Parathyroid adenoma (tissue), 2 donors: ENCODE measurements at regions not wholly inside any gene's neighbourhood (a gene's known extent, or its start where the extent isn't known, plus 50 kb on each side); places are given as distances from the start of the nearest gene placed in this dataset.

Experiments
- H2AFZ ChIP-seq: fragments of 300-600 bp; sonication (generic); one replicate; pipeline ENCODE4 v1.7.0; 2017; ENCODE audit warnings: antibody characterized with exemption, mild to moderate bottlenecking
- H3K27ac ChIP-seq: fragments of 300-600 bp; sonication (generic); one replicate; pipeline ENCODE4 v1.7.0; 2017
- H3K27me3 ChIP-seq: fragments of 300-600 bp; sonication (generic); one replicate; pipeline ENCODE4 v1.7.0; 2017; ENCODE audit warnings: low read length; ENCODE audit not compliant: control insufficient read depth, insufficient read depth
- H3K36me3 ChIP-seq: fragments of 300-600 bp; sonication (generic); one replicate; pipeline ENCODE4 v1.7.0; 2017; ENCODE audit warnings: low read length; ENCODE audit not compliant: control insufficient read depth, insufficient read depth
- H3K4me1 ChIP-seq: fragments of 300-600 bp; sonication (generic); one replicate; pipeline ENCODE4 v1.7.0; 2017; ENCODE audit warnings: control low read depth
- H3K4me2 ChIP-seq: fragments of 300-600 bp; sonication (generic); one replicate; pipeline ENCODE4 v1.7.0; 2017; ENCODE audit warnings: low read length
- H3K4me3 ChIP-seq: fragments of 300-600 bp; sonication (generic); one replicate; pipeline ENCODE4 v1.7.0; 2017; ENCODE audit warnings: low read depth, low read length
- H3K79me2 ChIP-seq: fragments of 300-600 bp; sonication (generic); one replicate; pipeline ENCODE4 v1.7.0; 2017; ENCODE audit warnings: control low read depth
- H3K9ac ChIP-seq: fragments of 300-600 bp; sonication (generic); one replicate; pipeline ENCODE4 v1.7.0; 2017; ENCODE audit warnings: mild to moderate bottlenecking
- H3K9me3 ChIP-seq: fragments of 300-600 bp; sonication (generic); one replicate; pipeline ENCODE4 v1.7.0; 2017; ENCODE audit warnings: low read length; ENCODE audit not compliant: control insufficient read depth
- TF ChIP-seq, protein P1 (sequence below): fragments of 300-600 bp; sonication (generic); IDR thresholded peaks from one replicate; pipeline ENCODE4 v1.7.0; 2017; ENCODE audit warnings: antibody characterized with exemption, mild to moderate bottlenecking
- donor health status: primary hyperparathyroidism.

GRCh38 chr4:97479388-97479787, 663.9 kb downstream of the STPG2 start:
- Histone ChIP-seq H3K27ac (no peak overlapping the region), H3K36me3 (no peaks in the 10 kb centered on the region), H3K79me2 (no peaks in the 10 kb centered on the region), H2AFZ (no peak overlapping the region), H3K9ac (no peak overlapping the region), H3K4me1 (no peaks in the 10 kb centered on the region), H3K27me3 (no peaks in the 10 kb centered on the region), H3K9me3 (no peaks in the 10 kb centered on the region), H3K4me3 (no peak overlapping the region), H3K4me2 (no peak overlapping the region)
- TF ChIP-seq, protein P1, sequence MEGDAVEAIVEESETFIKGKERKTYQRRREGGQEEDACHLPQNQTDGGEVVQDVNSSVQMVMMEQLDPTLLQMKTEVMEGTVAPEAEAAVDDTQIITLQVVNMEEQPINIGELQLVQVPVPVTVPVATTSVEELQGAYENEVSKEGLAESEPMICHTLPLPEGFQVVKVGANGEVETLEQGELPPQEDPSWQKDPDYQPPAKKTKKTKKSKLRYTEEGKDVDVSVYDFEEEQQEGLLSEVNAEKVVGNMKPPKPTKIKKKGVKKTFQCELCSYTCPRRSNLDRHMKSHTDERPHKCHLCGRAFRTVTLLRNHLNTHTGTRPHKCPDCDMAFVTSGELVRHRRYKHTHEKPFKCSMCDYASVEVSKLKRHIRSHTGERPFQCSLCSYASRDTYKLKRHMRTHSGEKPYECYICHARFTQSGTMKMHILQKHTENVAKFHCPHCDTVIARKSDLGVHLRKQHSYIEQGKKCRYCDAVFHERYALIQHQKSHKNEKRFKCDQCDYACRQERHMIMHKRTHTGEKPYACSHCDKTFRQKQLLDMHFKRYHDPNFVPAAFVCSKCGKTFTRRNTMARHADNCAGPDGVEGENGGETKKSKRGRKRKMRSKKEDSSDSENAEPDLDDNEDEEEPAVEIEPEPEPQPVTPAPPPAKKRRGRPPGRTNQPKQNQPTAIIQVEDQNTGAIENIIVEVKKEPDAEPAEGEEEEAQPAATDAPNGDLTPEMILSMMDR, result no peak

- Histone ChIP-seq H2AFZ (no peak overlapping the region), H3K27ac (no peak overlapping the region), H3K4me3 (no peak overlapping the region), H3K4me1 (no peaks in the 10 kb centered on the region), H3K79me2 (no peaks in the 10 kb centered on the region), H3K27me3 (no peaks in the 10 kb centered on the region), H3K36me3 (no peaks in the 10 kb centered on the region), H3K9me3 (no peaks in the 10 kb centered on the region), H3K9ac (no peak overlapping the region), H3K4me2 (no peak overlapping the region)
- TF ChIP-seq, protein P1, result no peak
These were observed 651.4 kb downstream of the STPG2 start for GRCh38 chr4:97491856-97492255.

- Histone ChIP-seq H3K4me2 (no peak overlapping the region), H3K4me1 (no peaks in the 10 kb centered on the region), H3K9ac (no peak overlapping the region), H2AFZ (no peak overlapping the region), H3K27ac (no peak overlapping the region), H3K79me2 (no peaks in the 10 kb centered on the region), H3K4me3 (no peak overlapping the region), H3K27me3 (no peaks in the 10 kb centered on the region), H3K36me3 (no peaks in the 10 kb centered on the region), H3K9me3 (no peaks in the 10 kb centered on the region)
- TF ChIP-seq, protein P1, result no peak
These were observed 649.3 kb downstream of the STPG2 start for GRCh38 chr4:97493815-97494518.

DNA sequence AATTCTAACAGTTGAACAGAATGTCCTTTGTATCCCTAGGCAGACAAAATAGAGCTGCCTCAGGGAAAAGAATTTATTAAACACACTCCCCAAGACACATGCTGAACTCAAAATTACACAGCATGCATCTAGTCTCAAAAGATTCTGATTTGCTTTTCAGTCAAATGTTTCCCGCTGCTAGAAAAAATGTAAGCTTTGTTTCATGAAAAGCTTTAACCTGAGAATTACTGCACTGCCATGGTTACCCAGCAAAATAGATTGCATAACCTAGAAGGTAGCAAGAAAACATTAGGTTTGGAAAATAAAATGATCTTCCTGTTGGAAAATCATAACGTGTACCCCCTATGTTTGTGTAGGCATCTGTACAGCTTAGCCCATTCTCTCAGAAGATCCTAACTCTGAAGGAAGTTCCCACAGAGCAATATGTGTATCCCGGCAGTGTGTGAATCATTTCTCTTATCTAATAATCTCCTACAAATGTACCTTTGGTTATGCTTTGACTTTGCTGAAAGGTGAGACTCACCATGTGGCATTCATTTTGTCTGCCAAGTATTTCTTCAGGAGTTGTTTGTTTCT, 646.9 kb downstream of the STPG2 start:
- H3K9ac ChIP-seq, result no peak overlapping the region
- no peak overlapping the region for H2AFZ ChIP-seq
- H3K27me3 ChIP-seq, result no peaks in the 10 kb centered on the region
- H3K27ac ChIP-seq, result no peak overlapping the region
- peak overlapping the region; percentile 58 for H3K4me2 ChIP-seq
- H3K9me3 ChIP-seq, result no peaks in the 10 kb centered on the region
- peak overlapping the region; percentile 28 for H3K4me3 ChIP-seq
- H3K4me1 ChIP-seq, result no peaks in the 10 kb centered on the region
- H3K79me2 ChIP-seq, result no peaks in the 10 kb centered on the region
- TF ChIP-seq, protein P1, result no peak
- H3K36me3 ChIP-seq, result no peaks in the 10 kb centered on the region

DNA sequence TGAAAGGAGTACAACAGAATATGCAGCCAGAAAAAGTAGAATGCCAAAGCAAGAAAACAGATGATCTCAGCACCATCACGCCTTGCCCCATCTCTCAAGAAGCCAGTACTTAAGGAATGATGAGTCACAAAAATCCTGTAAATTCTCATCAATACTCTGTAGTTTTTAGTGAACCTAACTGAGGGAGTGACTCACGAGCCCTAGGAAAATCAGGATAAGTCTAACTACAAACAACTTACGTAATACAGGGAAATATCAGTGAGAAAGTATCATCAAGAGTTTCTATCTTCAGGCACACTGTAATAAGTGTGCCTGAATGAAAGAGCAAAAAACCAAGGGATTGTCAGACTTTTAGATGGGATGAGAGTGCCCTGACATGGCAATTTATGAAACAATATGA, 644.4 kb downstream of the STPG2 start:
- Histone ChIP-seq H3K27me3 (no peaks in the 10 kb centered on the region), H3K36me3 (no peaks in the 10 kb centered on the region), H3K27ac (no peak overlapping the region), H3K4me2 (no peak overlapping the region), H3K4me1 (no peaks in the 10 kb centered on the region), H2AFZ (no peak overlapping the region), H3K9ac (no peak overlapping the region), H3K4me3 (no peak overlapping the region), H3K9me3 (no peaks in the 10 kb centered on the region), H3K79me2 (no peaks in the 10 kb centered on the region)
- TF ChIP-seq, protein P1, result no peak
